Hematopoietic multipotent progenitor cell treated with erythropoietin and hydrocortisone succinate and interleukin-3 and kit ligand, for 15 days (in vitro differentiated cells): ENCODE measurements at regions not wholly inside any gene's neighbourhood (a gene's known extent, or its start where the extent isn't known, plus 50 kb on each side); places are given as distances from the start of the nearest gene placed in this dataset.

Experiments
- DNase-seq: peaks from one replicate; pipeline ENCODE4 v3.0.0-alpha.2; 2015; ENCODE audit warnings: low spot score

DNA sequence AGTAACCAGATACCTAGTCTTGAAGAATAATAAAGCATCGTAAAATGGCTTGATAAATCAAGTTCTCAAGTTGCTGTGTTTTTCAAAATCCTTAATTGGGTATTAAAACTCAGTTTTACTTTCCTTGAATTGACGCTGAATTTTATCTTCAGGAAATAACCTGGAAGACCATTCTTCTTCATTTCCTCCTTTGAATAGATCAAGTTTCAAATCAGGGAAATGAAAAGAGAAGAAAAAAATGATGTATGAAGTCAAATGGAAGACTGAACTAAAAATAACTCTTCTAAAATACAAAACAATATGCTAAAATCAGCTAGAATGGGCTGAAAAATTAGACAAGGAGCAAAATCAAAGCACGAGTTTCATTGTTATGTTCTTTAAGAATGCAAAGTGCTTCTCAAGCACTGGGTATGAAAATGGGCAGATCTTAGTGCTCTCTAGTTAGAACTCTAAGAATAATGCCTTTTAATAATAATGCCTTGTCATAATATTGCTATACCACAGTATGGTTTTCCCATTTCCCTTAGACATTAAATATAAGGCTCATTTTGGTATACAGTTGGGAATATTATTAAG lies 54.6 kb upstream of the CLEC14A start:
- no peak for DNase-seq

DNA sequence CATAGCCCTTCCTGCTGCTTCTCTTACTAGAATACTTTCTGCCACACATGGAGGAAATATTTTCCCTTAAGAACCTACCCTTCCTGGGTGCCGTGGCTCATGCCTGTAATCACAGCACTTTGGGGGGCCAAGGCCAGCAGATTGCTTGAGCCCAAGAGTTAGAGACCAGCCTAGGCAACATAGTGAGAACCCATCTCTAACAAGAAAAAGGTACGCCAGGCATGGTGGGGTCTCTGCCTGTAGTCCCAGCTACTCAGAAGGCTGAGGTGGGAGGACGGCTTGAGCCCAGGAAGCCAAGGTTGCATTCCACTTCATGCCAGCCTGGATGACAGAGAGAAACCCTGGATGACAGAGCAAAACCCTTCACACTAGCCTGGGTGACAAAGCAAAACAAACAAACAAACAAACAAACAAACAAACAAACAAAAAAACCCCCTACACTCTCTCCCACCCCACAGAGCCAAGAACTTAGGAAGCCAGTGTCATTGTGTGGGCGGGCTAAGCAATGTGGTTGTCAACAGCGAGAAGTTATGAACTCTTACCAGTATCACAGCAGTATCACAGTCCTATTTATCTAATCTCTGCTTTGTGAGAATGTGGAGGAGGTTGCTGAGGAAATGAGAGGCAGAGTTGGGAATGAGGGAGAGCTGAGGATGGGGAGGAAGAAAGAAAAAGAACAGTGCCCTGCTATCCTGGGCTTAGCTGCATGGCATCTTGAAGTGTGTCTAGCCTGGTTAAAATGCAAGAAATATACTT lies 53.8 kb upstream of the CLEC14A start:
- no peak for DNase-seq
